ENCODE measurements at regions not wholly inside any gene's neighbourhood (a gene's known extent, or its start where the extent isn't known, plus 50 kb on each side); places are given as distances from the start of the nearest gene placed in this dataset.

- Mint-ChIP-seq H3K36me3 (ENCODE audit: low read depth) (no peaks in the 10 kb centered on the region), H3K4me3 (ENCODE audit: unreplicated experiment) (no peak overlapping the region), H3K4me1 (ENCODE audit: low read depth) (no peaks in the 10 kb centered on the region), H3K9me3 (ENCODE audit: low read depth) (peaks cover 6% of the 10 kb centered on the region), H3K27ac (ENCODE audit: unreplicated experiment) (no peak overlapping the region), H3K27me3 (ENCODE audit: low read depth) (peaks cover under 1% of the 10 kb centered on the region)
- TF ChIP-seq, protein P1, sequence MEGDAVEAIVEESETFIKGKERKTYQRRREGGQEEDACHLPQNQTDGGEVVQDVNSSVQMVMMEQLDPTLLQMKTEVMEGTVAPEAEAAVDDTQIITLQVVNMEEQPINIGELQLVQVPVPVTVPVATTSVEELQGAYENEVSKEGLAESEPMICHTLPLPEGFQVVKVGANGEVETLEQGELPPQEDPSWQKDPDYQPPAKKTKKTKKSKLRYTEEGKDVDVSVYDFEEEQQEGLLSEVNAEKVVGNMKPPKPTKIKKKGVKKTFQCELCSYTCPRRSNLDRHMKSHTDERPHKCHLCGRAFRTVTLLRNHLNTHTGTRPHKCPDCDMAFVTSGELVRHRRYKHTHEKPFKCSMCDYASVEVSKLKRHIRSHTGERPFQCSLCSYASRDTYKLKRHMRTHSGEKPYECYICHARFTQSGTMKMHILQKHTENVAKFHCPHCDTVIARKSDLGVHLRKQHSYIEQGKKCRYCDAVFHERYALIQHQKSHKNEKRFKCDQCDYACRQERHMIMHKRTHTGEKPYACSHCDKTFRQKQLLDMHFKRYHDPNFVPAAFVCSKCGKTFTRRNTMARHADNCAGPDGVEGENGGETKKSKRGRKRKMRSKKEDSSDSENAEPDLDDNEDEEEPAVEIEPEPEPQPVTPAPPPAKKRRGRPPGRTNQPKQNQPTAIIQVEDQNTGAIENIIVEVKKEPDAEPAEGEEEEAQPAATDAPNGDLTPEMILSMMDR (IDR thresholded peaks at IDR 0.05): no peak
- no peak for DNase-seq (ENCODE audit: low spot score)
These were observed 290.0 kb downstream of the IL15 start for GRCh38 chr4:141926406-141926805.

DNA sequence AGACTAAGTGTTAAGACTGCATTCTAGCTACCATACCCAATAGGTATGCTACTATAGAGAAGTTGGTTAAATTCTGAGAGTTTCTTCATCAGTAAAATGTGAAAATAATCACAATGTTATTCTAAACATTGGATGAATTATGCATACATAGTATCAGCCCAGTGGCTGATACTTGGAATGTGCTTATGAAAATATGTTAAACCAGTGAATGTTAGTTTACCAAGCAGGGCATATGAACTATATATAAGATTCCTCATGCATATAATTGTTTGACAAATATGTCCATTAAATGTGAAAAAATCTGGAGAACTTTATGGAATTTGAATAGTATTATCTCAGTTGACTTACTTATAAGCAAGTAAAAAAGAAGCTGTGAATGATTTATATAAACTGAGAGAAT, 296.1 kb downstream of the IL15 start:
- Mint-ChIP-seq H3K4me1 (ENCODE audit: low read depth) (no peaks in the 10 kb centered on the region), H3K27me3 (ENCODE audit: low read depth) (no peaks in the 10 kb centered on the region), H3K36me3 (ENCODE audit: low read depth) (peaks cover 4% of the 10 kb centered on the region), H3K9me3 (ENCODE audit: low read depth) (peaks cover 9% of the 10 kb centered on the region), H3K4me3 (ENCODE audit: unreplicated experiment) (no peak overlapping the region), H3K27ac (ENCODE audit: unreplicated experiment) (no peak overlapping the region)
- TF ChIP-seq, protein P1 (IDR thresholded peaks at IDR 0.05): no peak
- no peak for DNase-seq (ENCODE audit: low spot score)

GRCh38 chr4:141933978-141934377, 297.6 kb downstream of the IL15 start:
- Mint-ChIP-seq H3K27ac (ENCODE audit: unreplicated experiment) (no peak overlapping the region), H3K9me3 (ENCODE audit: low read depth) (peaks cover 23% of the 10 kb centered on the region), H3K27me3 (ENCODE audit: low read depth) (no peaks in the 10 kb centered on the region), H3K36me3 (ENCODE audit: low read depth) (peaks cover 8% of the 10 kb centered on the region), H3K4me3 (ENCODE audit: unreplicated experiment) (no peak overlapping the region), H3K4me1 (ENCODE audit: low read depth) (no peaks in the 10 kb centered on the region)
- DNase-seq (ENCODE audit: low spot score): no peak
- TF ChIP-seq, protein P1 (IDR thresholded peaks at IDR 0.05): no peak

DNA sequence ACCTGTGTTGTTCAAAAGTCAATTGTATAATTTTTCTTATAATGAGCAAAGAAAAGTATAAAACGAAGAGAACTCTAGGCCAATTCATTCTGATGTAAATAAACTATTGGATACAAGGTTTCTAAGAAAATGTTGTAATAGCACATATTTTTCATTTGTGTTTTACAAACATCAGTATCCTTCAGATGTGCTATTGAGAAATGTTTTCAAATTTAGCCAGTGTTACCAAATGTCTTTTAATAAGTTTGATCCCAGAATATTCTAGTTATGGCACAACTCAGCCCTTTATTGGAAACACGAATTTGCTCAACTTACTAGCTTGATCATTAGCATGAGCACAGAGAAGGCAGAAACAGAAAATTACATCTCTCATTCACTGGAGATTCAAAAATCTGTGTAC, 319.3 kb downstream of the IL15 start:
- Mint-ChIP-seq H3K4me1 (ENCODE audit: low read depth) (no peaks in the 10 kb centered on the region), H3K27me3 (ENCODE audit: low read depth) (peaks cover 5% of the 10 kb centered on the region), H3K9me3 (ENCODE audit: low read depth) (peaks cover 8% of the 10 kb centered on the region), H3K27ac (ENCODE audit: unreplicated experiment) (no peak overlapping the region), H3K4me3 (ENCODE audit: unreplicated experiment) (no peak overlapping the region), H3K36me3 (ENCODE audit: low read depth) (no peaks in the 10 kb centered on the region)
- DNase-seq (ENCODE audit: low spot score): no peak
- TF ChIP-seq, protein P1 (IDR thresholded peaks at IDR 0.05): no peak

GRCh38 chr4:141957416-141957815, 321.0 kb downstream of the IL15 start:
- TF ChIP-seq, protein P1 (IDR thresholded peaks at IDR 0.05): no peak

More at GRCh38 chr4:141957416-141957815, 321.0 kb downstream of the IL15 start:
- DNase-seq (ENCODE audit: low spot score): no peak
- Mint-ChIP-seq H3K27me3 (ENCODE audit: low read depth) (peaks cover 5% of the 10 kb centered on the region), H3K9me3 (ENCODE audit: low read depth) (no peaks in the 10 kb centered on the region), H3K4me3 (ENCODE audit: unreplicated experiment) (no peak overlapping the region), H3K36me3 (ENCODE audit: low read depth) (no peaks in the 10 kb centered on the region), H3K27ac (ENCODE audit: unreplicated experiment) (no peak overlapping the region), H3K4me1 (ENCODE audit: low read depth) (no peaks in the 10 kb centered on the region)

Measured in chondrocyte (in vitro differentiated cells).